H7 (cell line): ENCODE measurements at regions not wholly inside any gene's neighbourhood (a gene's known extent, or its start where the extent isn't known, plus 50 kb on each side); places are given as distances from the start of the nearest gene placed in this dataset.

Source experiments
- DNase-seq: peaks from one replicate; pipeline ENCODE4 v3.0.0; 2012
- H3K27me3 ChIP-seq: 2 replicates; pipeline ENCODE4 v1.6.0; 2011; ENCODE audit warnings: mild to moderate bottlenecking, low read length; ENCODE audit not compliant: control insufficient read depth, insufficient read depth
- H3K36me3 ChIP-seq: replicated peaks from 2 replicates; pipeline ENCODE4 v1.5.1; 2011; ENCODE audit warnings: low read length; ENCODE audit not compliant: control insufficient read depth, insufficient read depth
- H3K4me3 ChIP-seq: 2 replicates; pipeline ENCODE4 v1.5.1; 2011; ENCODE audit warnings: low read depth, mild to moderate bottlenecking, control low read depth, low read length, moderate library complexity; ENCODE audit not compliant: insufficient read depth

DNA sequence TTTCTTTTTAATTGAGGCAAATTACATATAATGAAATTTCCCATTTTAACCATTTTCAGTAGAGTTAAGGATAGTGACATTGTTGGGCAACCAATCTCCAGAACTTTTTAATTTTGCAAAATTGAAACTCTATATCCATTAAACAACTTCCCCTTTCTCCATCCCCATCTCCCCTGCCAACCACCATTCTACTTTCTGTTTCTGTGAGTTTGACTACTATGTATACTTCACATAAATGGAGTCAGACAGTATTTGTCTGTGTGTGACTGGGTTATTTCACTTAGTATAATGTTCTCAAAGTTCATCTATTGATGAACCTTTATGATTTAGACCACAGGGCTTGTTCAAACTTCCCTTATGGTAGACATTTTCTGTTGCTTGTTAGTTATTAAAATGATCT is 364.5 kb upstream of the MAD2L1 start:
- H3K27me3 ChIP-seq = no peaks in the 10 kb centered on the region
- no peak for DNase-seq
- no peak overlapping the region for H3K4me3 ChIP-seq
- no peaks in the 10 kb centered on the region for H3K36me3 ChIP-seq

DNA sequence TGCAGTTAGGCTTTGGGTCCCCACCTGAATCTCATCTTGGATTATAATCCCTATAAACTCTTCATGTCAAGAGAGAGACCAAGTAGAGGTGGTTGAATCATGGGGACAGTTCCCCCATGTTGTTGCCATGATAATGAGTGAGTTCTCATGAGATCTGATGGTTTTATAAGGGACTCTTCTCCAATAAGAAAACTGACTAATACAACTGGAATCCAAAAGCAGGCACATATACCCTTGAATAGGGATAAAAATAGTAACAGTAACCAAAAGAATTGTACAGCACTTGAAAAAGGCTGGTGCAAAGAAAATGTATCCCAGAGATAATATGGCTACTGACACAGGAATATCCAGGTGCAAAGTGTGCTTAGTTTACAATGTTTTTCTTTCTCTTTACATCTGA is 351.5 kb upstream of the MAD2L1 start:
- Histone ChIP-seq H3K27me3 (no peaks in the 10 kb centered on the region), H3K36me3 (no peaks in the 10 kb centered on the region), H3K4me3 (no peak overlapping the region)
- no peak for DNase-seq

DNA sequence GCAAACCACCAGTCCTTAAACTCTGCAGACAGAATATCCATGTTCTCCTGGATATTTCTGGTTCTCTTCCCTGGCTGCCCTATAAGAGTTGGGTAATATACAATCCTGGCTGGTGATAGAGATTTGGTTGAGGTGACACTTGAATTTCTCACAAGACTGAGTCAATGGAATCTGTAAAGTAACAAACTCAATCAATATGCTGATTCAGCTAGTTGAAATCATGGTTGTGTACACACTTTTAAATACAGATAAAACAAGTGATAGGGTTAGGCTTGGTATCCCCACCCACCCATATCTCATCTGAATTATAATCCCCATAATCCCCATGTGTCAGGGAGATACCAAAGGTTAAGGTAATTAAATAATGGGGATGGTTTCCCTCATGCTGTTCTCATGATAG is 349.2 kb upstream of the MAD2L1 start:
- H3K27me3 ChIP-seq = no peaks in the 10 kb centered on the region
- no peak overlapping the region for H3K4me3 ChIP-seq
- H3K36me3 ChIP-seq = no peaks in the 10 kb centered on the region
- DNase-seq = no peak

DNA sequence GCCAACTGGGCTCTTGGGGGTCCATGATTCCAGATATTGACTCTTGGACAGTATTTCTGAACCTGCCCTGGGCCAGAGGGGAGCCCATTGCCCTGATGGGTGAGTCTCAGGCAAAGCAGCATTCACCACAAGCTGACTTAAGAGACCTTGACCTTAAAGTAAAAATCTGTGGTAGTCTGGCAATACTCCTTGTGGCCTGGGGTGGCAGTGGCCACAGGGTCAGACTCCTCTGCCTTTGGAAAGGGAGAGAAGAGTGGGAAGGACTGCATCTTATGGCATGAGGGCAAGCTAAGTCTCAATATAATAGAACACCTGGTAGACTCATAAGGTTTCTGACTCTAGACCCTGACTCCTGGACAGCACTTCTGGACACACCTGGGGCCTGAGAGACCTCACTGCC is 340.3 kb upstream of the MAD2L1 start:
- H3K4me3 ChIP-seq = no peak overlapping the region
- H3K36me3 ChIP-seq = no peaks in the 10 kb centered on the region
- DNase-seq = no peak
- H3K27me3 ChIP-seq = no peaks in the 10 kb centered on the region

DNA sequence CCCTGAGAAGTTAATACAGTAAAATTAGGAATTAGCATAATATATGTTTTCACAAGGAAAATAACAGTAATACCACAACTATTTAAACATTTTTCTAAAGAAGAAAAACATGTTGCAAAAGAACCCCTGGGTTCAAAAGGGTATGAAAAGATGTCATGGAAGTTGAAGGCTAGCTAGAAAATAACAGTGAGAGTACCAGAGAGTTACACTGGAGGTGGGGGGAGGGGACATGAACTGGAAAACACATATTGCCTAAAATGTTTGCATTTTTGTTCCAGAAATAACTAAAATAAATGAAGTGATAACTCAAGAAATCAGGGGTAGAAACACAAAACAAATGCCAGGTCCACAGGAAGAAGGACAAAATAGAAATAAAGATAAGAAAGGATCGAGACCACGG is 336.6 kb upstream of the MAD2L1 start:
- H3K36me3 ChIP-seq = no peaks in the 10 kb centered on the region
- no peak for DNase-seq
- no peaks in the 10 kb centered on the region for H3K27me3 ChIP-seq
- H3K4me3 ChIP-seq = no peak overlapping the region

DNA sequence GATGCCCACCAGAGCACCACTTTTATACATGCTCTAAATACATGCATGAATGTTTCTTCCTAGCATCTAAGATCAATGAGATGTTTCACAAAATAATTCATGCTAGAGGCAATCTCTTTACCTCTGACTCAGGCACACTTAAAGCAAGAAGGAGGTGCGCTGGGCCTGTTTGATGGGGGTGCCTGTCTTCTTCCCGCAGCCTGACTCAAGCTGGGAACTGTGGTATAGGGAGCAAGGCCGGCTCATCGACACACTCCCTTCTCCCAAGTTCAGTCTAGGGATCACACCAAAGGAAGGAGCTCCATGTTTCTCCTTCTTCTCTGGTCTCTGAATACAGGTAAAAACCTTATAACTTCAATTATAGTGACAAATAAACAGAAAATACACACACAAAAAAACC is 333.8 kb upstream of the MAD2L1 start:
- no peaks in the 10 kb centered on the region for H3K36me3 ChIP-seq
- H3K27me3 ChIP-seq = no peaks in the 10 kb centered on the region
- DNase-seq = no peak
- no peak overlapping the region for H3K4me3 ChIP-seq

DNA sequence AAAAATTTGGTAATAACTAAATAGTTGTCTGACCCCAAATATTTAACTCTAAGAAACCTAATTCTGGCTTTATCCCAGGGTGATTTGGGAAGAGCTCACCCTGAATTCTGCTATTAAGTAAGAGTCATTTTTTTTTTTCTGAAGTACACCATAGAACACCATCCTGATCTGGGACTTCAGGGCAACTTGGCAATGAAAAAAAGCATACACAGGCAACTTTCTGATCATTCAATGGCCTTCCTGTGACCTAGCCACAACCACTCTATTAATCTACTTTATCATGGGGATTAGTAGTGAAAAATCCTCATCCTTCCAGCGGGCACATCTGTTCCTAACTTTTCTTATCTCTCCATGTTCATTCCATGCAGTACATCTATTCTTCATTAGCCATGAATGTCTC is 333.2 kb upstream of the MAD2L1 start:
- DNase-seq = no peak
- Histone ChIP-seq H3K4me3 (no peak overlapping the region), H3K36me3 (no peaks in the 10 kb centered on the region), H3K27me3 (no peaks in the 10 kb centered on the region)

DNA sequence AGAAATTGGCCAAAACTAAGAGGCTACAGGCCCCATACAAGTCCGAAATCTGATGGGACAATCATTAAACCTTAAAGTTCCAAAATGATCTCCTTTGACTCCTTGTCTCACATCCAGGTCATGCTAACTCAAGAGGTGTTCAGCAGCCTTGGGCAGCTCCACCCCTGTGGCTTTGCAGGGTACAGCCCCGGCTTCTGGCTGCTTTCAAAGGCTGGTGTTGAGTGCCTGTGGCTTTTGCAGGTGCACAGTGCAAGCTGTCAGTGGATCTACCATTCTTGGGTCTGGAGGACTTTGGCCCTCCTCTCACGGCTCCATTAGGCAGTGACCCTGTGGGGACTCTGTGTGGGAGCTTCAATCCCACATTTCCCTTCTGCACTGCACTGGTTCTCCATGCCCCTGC is 329.1 kb upstream of the MAD2L1 start:
- Histone ChIP-seq H3K36me3 (no peaks in the 10 kb centered on the region), H3K27me3 (no peaks in the 10 kb centered on the region), H3K4me3 (no peak overlapping the region)
- DNase-seq = no peak

DNA sequence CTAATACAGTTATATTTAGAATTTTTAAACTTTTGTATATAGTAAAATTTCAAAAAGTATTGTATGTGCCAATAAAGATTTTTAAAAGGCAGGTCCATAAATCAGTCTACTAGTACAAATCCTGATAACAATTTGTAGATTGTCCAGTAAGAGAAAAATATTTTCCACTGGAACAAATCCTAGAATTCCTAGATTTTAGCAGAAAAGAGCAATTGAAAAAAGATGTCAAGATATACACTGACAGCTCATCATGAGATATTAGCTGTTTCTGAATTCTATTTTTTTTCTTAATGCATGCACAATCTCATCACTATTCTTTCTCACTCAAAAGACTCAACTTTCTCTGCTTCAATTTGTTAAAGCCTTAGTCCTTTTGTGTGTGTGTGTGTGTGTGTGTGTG is 289.2 kb upstream of the MAD2L1 start:
- Histone ChIP-seq H3K4me3 (no peak overlapping the region), H3K36me3 (no peaks in the 10 kb centered on the region), H3K27me3 (no peaks in the 10 kb centered on the region)
- DNase-seq = no peak

DNA sequence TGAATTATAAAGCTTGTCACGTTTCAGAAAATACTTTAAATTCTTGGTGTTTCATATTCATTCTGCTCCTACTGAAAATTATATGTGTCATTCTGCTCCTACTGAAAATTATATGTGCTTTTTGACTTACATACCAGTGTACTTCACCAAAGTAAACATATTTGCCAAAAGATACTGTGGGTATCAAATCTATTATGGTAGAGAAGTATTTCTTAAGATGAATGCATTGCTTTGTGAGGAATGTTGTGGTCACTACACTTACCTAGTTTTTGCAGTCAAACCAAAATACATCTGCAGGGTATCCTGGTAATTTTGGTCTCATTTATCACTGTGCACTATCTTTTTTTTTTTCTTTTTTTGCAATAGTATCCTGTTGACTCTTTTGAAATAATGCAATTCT is 287.7 kb upstream of the MAD2L1 start:
- DNase-seq = no peak
- no peaks in the 10 kb centered on the region for H3K36me3 ChIP-seq
- no peak overlapping the region for H3K4me3 ChIP-seq
- no peaks in the 10 kb centered on the region for H3K27me3 ChIP-seq

DNA sequence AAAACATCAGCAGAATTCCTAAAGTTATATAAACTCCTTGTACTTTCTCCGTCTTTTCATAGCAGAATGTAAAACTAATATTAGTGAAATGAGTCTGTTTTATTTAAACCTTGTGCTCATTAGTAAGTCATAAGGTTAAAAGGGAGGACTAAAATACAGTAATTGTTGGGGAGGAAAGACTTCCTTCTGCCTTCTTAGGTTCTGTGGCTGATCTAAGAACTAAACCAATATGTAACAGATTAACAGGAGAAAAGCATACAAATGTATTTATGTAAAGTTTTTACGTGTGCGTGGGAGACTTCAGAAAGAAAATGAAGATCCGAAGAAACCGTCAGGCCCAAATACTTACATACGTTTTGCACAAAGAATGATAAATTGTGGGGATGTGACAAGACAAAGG is 286.6 kb upstream of the MAD2L1 start:
- Histone ChIP-seq H3K4me3 (no peak overlapping the region), H3K36me3 (no peaks in the 10 kb centered on the region), H3K27me3 (no peaks in the 10 kb centered on the region)
- DNase-seq = no peak

DNA sequence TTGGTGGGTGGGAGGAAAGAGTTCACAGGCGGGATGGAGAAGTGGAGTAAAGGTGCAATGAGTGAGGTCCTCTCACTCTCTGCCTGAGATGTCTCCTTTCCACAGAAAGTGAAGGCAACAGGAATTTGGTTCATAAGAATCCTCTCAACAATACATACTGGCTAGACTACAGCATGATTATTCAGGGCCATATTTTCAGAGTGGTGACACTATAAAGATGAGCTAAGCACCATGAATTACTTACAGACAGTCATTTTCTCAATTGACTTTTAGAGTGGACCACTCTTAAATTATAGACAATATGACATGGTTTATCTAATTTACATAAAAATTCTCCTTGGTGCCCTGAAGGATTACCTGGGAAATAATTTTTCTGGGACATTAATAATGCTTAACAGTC is 286.1 kb upstream of the MAD2L1 start:
- DNase-seq = no peak
- no peaks in the 10 kb centered on the region for H3K36me3 ChIP-seq
- no peak overlapping the region for H3K4me3 ChIP-seq
- no peaks in the 10 kb centered on the region for H3K27me3 ChIP-seq

DNA sequence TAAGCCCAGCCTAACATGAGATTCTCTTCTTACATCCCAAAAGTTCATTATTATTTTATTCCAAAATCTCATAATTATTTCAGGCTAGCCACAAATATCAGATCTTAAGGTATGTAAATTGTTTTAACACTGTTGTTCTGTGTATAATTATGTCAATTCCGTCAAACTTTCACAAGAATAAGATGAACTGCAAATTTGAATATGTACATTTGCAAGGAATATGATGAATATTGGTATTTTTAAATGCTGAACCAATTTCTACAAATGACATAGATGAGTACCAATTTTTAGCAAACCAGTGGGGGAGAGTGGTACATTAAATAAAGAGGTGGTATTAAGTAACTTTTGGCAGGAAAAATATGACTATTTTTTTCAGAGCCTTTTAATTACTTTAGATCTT is 282.3 kb upstream of the MAD2L1 start:
- Histone ChIP-seq H3K4me3 (no peak overlapping the region), H3K27me3 (no peaks in the 10 kb centered on the region), H3K36me3 (no peaks in the 10 kb centered on the region)
- no peak for DNase-seq

DNA sequence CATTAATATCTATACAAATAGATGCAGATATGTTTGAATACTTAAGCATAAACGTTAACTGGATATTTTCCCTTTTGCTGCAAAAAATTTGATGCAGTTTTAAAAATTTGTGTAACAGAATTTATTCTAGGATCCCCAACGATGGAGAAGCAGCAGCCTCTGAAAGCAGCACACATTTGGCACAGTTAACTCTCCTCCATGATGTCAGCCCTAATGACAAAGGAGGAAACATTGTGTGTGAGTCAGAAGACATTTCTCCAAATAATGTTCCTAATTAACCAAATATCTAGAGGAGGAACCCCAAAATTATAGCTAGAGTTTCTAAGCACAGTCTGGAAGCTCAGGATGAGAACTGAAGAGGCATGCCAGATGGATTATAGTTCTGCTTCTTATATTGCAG is 281.9 kb upstream of the MAD2L1 start:
- Histone ChIP-seq H3K36me3 (no peaks in the 10 kb centered on the region), H3K27me3 (no peaks in the 10 kb centered on the region), H3K4me3 (no peak overlapping the region)
- DNase-seq = no peak

DNA sequence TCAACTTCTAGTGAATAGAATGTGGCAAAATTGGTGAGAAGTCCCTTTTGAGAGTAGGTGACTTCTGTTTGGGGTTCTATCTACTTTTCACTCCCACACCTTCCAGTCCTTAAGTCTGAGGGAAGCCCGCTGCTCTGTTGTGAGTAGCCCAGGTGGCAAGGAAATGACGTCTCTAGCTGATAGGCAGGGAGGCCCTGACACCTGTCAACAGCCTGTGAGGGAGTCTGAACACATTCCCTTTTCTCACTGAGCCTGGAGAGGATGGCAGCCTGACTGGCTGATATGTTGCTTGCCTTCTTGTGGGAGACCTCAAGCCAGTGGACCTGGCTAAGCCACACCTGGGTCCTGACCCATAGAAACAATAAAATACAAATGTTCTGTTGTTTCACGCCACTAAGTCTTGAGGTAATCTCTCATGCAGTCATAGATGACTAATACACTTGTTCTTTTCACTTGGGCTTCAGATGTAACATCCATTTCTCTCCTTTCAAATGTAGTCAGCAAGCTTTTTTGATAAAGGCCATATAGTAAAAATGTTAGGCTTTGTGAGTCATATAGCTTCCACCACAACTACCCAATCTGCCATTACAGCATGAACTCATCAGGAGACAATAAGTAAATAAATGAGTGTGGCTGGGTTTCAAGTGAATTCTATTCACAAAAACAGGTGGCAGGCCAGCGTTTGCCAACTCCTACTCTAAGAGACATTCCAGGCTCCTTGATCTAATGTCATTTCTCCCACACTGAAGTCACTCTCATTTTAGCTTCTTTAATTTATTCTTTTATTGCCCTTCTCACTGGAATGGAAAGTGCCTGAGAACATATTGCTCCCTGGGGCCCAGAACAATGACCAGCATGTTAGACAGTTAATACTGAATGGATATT is 265.1 kb upstream of the MAD2L1 start:
- H3K27me3 ChIP-seq = no peaks in the 10 kb centered on the region
- H3K36me3 ChIP-seq = no peaks in the 10 kb centered on the region
- no peak overlapping the region for H3K4me3 ChIP-seq
- no peak for DNase-seq

DNA sequence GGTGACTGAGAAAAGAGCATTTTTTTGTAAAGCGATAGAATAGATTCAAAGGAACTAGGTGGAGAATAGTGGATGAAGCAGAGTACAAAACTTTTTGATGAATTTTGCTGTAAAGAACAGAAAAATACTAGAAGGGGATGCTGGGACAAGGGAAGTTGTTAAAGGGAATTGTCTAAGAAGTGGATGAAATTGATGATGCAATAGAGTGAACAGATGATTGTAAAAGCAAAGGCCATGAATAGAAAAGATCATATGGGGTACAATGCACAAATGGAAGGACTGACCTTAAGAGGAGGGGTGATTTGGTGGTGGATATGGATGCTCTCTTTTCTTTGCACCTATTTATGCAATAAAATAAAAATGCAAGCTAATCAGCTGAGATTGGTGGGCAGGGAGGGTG is 262.7 kb upstream of the MAD2L1 start:
- no peaks in the 10 kb centered on the region for H3K36me3 ChIP-seq
- no peak for DNase-seq
- H3K4me3 ChIP-seq = no peak overlapping the region
- no peaks in the 10 kb centered on the region for H3K27me3 ChIP-seq
